ENCODE measurements at regions not wholly inside any gene's neighbourhood (a gene's known extent, or its start where the extent isn't known, plus 50 kb on each side); places are given as distances from the start of the nearest gene placed in this dataset.

DNA sequence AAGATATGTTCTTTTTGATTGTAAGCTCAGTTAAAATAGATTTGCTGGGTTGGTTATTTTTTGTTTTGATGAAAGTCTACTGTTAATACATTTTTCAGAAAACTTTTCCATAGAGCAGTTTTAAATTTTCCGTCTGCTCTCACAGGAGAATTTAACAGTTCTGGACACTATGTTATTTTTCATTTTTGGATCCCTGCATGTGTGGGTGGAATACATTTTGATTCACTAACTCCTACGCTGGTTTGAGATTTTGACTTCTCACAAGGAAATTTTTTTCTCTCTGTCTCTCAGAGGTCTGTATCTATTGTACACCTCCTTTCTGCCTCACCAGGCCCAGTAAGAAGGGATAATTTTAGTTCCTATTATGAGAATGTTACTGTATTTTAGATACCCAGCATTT lies 502.4 kb downstream of the CDH10 start (continued):
- TF ChIP-seq, protein P1, sequence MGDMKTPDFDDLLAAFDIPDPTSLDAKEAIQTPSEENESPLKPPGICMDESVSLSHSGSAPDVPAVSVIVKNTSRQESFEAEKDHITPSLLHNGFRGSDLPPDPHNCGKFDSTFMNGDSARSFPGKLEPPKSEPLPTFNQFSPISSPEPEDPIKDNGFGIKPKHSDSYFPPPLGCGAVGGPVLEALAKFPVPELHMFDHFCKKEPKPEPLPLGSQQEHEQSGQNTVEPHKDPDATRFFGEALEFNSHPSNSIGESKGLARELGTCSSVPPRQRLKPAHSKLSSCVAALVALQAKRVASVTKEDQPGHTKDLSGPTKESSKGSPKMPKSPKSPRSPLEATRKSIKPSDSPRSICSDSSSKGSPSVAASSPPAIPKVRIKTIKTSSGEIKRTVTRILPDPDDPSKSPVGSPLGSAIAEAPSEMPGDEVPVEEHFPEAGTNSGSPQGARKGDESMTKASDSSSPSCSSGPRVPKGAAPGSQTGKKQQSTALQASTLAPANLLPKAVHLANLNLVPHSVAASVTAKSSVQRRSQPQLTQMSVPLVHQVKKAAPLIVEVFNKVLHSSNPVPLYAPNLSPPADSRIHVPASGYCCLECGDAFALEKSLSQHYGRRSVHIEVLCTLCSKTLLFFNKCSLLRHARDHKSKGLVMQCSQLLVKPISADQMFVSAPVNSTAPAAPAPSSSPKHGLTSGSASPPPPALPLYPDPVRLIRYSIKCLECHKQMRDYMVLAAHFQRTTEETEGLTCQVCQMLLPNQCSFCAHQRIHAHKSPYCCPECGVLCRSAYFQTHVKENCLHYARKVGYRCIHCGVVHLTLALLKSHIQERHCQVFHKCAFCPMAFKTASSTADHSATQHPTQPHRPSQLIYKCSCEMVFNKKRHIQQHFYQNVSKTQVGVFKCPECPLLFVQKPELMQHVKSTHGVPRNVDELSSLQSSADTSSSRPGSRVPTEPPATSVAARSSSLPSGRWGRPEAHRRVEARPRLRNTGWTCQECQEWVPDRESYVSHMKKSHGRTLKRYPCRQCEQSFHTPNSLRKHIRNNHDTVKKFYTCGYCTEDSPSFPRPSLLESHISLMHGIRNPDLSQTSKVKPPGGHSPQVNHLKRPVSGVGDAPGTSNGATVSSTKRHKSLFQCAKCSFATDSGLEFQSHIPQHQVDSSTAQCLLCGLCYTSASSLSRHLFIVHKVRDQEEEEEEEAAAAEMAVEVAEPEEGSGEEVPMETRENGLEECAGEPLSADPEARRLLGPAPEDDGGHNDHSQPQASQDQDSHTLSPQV (IDR thresholded peaks at IDR 0.05), result no peak
- no peak for TF ChIP-seq TCF7 (IDR thresholded peaks at IDR 0.05; ENCODE audit: borderline replicate concordance)
- no peak for TF ChIP-seq RB1 (IDR thresholded peaks at IDR 0.05; ENCODE audit: borderline replicate concordance)
- no peak for TF ChIP-seq TARDBP (IDR thresholded peaks at IDR 0.05; ENCODE audit: borderline replicate concordance)

DNA sequence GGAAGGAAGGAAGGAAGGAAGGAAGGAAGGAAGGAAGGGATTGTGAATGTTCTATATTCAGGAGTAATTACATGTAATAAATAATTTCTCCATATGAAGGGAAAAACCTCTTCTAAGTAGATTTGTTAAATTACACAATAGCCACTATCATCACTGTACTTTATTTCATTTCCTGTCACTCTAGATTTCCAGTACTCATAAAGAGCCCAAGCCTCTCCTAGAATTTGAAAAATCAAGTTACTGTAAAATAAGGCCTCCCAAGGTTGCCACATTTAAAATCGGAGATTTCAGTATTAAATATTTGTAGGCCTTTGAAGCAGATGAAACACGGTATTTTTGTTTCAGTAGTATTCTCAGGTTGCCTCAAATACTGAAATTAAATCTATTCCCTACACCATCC lies 499.0 kb downstream of the CDH10 start:
- Histone ChIP-seq H3K9me3 (replicated peaks; ENCODE audit: control insufficient read depth, insufficient read depth, low read length) (no peaks in the 10 kb centered on the region), H3K4me2 (ENCODE audit: control insufficient read depth, insufficient read depth) (no peak overlapping the region), H2AFZ (ENCODE audit: control insufficient read depth, low read depth, low read length) (no peak overlapping the region), H3K27me3 (replicated peaks in 1 of 2; ENCODE audit: control insufficient read depth in 2 of 2, insufficient read depth in 2 of 2, low read length in 1 of 2) (no peaks in the 10 kb centered on the region), H3K79me2 (ENCODE audit: control insufficient read depth, insufficient read depth, low read length) (no peaks in the 10 kb centered on the region), H3K4me3 (no peak overlapping the region), H3K9ac (ENCODE audit: control insufficient read depth, insufficient read depth, low read length) (no peak overlapping the region), H3K27ac (ENCODE audit: control insufficient read depth, insufficient read depth) (no peak overlapping the region), H3K4me1 (ENCODE audit: control insufficient read depth, insufficient read depth, low read length) (no peaks in the 10 kb centered on the region), H4K20me1 (ENCODE audit: control insufficient read depth, insufficient read depth) (no peaks in the 10 kb centered on the region), H3K36me3 (ENCODE audit: control insufficient read depth in 2 of 2, insufficient read depth in 2 of 2, low read length in 1 of 2) (no peaks in the 10 kb centered on the region)
- FAIRE-seq (no peak), DNase-seq (ENCODE audit: low read depth, low spot score) (no peak), ATAC-seq (no peak)
- RAD21 ChIA-PET (ENCODE audit: unreplicated experiment), result no interaction called here
- BruUV-seq (replicated peaks), result no TSS peak
- POLR2A ChIA-PET, result no interaction called here
- intact Hi-C loops (cut with micrococcal nuclease; ENCODE audit: unreplicated experiment), result no loop called here
- WGBS (ENCODE audit: insufficient coverage, insufficient replicate concordance, low lambda C conversion rate, missing lambda C conversion rate), result 28% methylated on average over 2 of the region's 2 CpGs
- TF ChIP-seq CBFB (IDR thresholded peaks at IDR 0.05; ENCODE audit: low read depth), result no peak
- no peak for TF ChIP-seq ZZZ3 (IDR thresholded peaks at IDR 0.05; ENCODE audit: control insufficient read depth, insufficient read length, low read depth)
- no peak for TF ChIP-seq ZNF24 (IDR thresholded peaks at IDR 0.05)
- no peak for TF ChIP-seq TBL1XR1 (IDR thresholded peaks at IDR 0.05; ENCODE audit: low read depth, low read length)
- no peak for TF ChIP-seq SMAD5 (IDR thresholded peaks at IDR 0.05; ENCODE audit: low read depth)
- no peak for TF ChIP-seq NFYB (IDR thresholded peaks at IDR 0.05; ENCODE audit: insufficient read depth, low read depth, low read length)
- SMC1A ChIA-PET (ENCODE audit: uncharacterized antibody, unreplicated experiment), result no interaction called here
- in situ Hi-C loops (cut with MboI), result no loop called here
- CTCF ChIA-PET, result no interaction called here

All from GM12878 (cell line).